Caco-2 (cell line): ENCODE measurements at regions not wholly inside any gene's neighbourhood (a gene's known extent, or its start where the extent isn't known, plus 50 kb on each side); places are given as distances from the start of the nearest gene placed in this dataset.
A peak's percentile ranks its signal among the peaks of the same experiment; 100 is the strongest.

Source experiments
- BruUV-seq: library from RNA; stranded (reverse); fragments of 400-500 nt; replicated peaks from 2 replicates; lab custom pipeline; 2021; lab: Mats Ljungman, UMichigan
- CTCF ChIA-PET: fragments of 300-600 bp; sonication (Branson Sonifier 250); formaldehyde crosslinking; loops from one replicate; lab custom pipeline; 2022; ENCODE audit warnings: antibody characterized with exemption; lab: Charles Lee
- POLR2A ChIA-PET: fragments of 300-600 bp; sonication (Branson Sonifier 250); formaldehyde crosslinking; loops from one replicate; lab custom pipeline; 2022; ENCODE audit warnings: antibody characterized with exemption; lab: Charles Lee
- DNase-seq, 2 experiments: peaks; one replicate each; pipeline versions ENCODE4 v3.0.0 to v3.0.0-alpha.2; 2020 to 2022
- H3K27me3 ChIP-seq: replicated peaks from 2 replicates; pipeline ENCODE4 v1.6.0; 2011; ENCODE audit warnings: low read length; ENCODE audit not compliant: control insufficient read depth, insufficient read depth
- H3K36me3 ChIP-seq: 2 replicates; pipeline ENCODE4 v1.5.1; 2011; ENCODE audit warnings: low read length; ENCODE audit not compliant: control insufficient read depth, insufficient read depth
- H3K4me1 ChIP-seq: fragments of 250-450 bp; sonication (Bioruptor Pico); 2 replicates; pipeline ENCODE4 v1.5.1; 2020; ENCODE audit warnings: mild to moderate bottlenecking
- H3K4me3 ChIP-seq: 2 replicates; pipeline ENCODE4 v1.5.1; 2011; ENCODE audit warnings: low read depth, mild to moderate bottlenecking, control low read depth, low read length
- H3K9me3 ChIP-seq: fragments of 250-450 bp; sonication (Bioruptor Pico); 2 replicates; pipeline ENCODE4 v1.5.1; 2020; ENCODE audit warnings: mild to moderate bottlenecking, moderate library complexity
- H3K27ac Mint-ChIP-seq: one replicate; pipeline ENCODE4 v1.8.0; 2022; ENCODE audit warnings: mixed read lengths; ENCODE audit not compliant: unreplicated experiment
- H3K27me3 Mint-ChIP-seq: one replicate; pipeline ENCODE4 v1.8.0; 2022; ENCODE audit warnings: mixed read lengths; ENCODE audit not compliant: insufficient read depth, unreplicated experiment
- H3K36me3 Mint-ChIP-seq: one replicate; pipeline ENCODE4 v1.8.0; 2022; ENCODE audit warnings: mild to moderate bottlenecking, mixed read lengths; ENCODE audit not compliant: insufficient read depth, unreplicated experiment
- H3K4me1 Mint-ChIP-seq: one replicate; pipeline ENCODE4 v1.8.0; 2022; ENCODE audit warnings: low read depth, mixed read lengths; ENCODE audit not compliant: unreplicated experiment
- H3K4me3 Mint-ChIP-seq: one replicate; pipeline ENCODE4 v1.8.0; 2022; ENCODE audit warnings: mild to moderate bottlenecking, moderate library complexity, mixed read lengths; ENCODE audit not compliant: unreplicated experiment
- H3K9me3 Mint-ChIP-seq: one replicate; pipeline ENCODE4 v1.8.0; 2022; ENCODE audit warnings: mixed read lengths; ENCODE audit not compliant: unreplicated experiment
- intact Hi-C: fragments of 100-400 bp; cut with micrococcal nuclease; formaldehyde crosslinking; loops from one replicate; pipeline ENCODE4 v1.10.0; 2022; ENCODE audit not compliant: unreplicated experiment
- TF ChIP-seq, protein P1 (sequence below), 2 experiments: fragments of 200-600 bp in 1 of 2; IDR thresholded peaks; 1 replicate in 1 of 2; 2 replicates in 1 of 2; pipeline versions ENCODE4 v1.5.1 to v1.8.0; 2011 to 2022; ENCODE audit warnings: antibody characterized with exemption in 1 of 2, control low read depth in 1 of 2, inconsistent platforms in 1 of 2, low read depth in 1 of 2, low read length in 1 of 2, mild to moderate bottlenecking in 1 of 2, moderate library complexity in 1 of 2; ENCODE audit not compliant: insufficient read depth in 1 of 2, severe bottlenecking in 1 of 2, unreplicated experiment in 1 of 2

DNA sequence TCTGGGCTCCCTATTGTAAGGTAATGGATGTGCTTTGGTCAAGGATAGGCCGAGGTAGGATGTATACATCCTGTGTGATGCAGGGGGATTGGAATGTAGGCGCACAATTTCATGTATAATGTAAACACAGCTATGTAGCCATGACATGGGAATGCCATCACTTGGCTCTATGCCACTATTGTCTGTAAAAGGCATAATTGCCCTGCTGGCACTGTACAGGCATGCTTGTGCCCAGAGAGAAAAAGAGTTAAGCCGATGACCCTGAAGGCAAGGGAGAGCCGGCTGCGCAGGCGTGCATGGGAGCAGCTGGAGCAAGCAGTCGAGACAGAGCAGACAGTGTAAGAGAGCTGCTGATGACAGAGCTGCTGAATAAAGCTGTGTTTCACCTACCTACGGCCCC, 212.5 kb upstream of the CPHXL start:
- Histone ChIP-seq H3K36me3 (no peaks in the 10 kb centered on the region), H3K4me1 (peaks cover 16% of the 10 kb centered on the region), H3K27me3 (no peaks in the 10 kb centered on the region), H3K4me3 (no peak overlapping the region), H3K9me3 (no peaks in the 10 kb centered on the region)
- POLR2A ChIA-PET: no interaction called here
- Mint-ChIP-seq H3K9me3 (no peaks in the 10 kb centered on the region), H3K27me3 (no peaks in the 10 kb centered on the region), H3K4me3 (no peak overlapping the region), H3K4me1 (peaks cover 23% of the 10 kb centered on the region), H3K27ac (peak overlapping the region; percentile 6), H3K36me3 (no peaks in the 10 kb centered on the region)
- intact Hi-C loops: no loop called here
- no TSS peak for BruUV-seq
- DNase-seq: no peak
- TF ChIP-seq, protein P1, sequence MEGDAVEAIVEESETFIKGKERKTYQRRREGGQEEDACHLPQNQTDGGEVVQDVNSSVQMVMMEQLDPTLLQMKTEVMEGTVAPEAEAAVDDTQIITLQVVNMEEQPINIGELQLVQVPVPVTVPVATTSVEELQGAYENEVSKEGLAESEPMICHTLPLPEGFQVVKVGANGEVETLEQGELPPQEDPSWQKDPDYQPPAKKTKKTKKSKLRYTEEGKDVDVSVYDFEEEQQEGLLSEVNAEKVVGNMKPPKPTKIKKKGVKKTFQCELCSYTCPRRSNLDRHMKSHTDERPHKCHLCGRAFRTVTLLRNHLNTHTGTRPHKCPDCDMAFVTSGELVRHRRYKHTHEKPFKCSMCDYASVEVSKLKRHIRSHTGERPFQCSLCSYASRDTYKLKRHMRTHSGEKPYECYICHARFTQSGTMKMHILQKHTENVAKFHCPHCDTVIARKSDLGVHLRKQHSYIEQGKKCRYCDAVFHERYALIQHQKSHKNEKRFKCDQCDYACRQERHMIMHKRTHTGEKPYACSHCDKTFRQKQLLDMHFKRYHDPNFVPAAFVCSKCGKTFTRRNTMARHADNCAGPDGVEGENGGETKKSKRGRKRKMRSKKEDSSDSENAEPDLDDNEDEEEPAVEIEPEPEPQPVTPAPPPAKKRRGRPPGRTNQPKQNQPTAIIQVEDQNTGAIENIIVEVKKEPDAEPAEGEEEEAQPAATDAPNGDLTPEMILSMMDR (IDR thresholded peaks at IDR 0.05; ENCODE audit: insufficient read depth in 1 of 2, low read depth in 1 of 2, low read length in 1 of 2, severe bottlenecking in 1 of 2, unreplicated experiment in 1 of 2): no peak
- CTCF ChIA-PET: no interaction called here

DNA sequence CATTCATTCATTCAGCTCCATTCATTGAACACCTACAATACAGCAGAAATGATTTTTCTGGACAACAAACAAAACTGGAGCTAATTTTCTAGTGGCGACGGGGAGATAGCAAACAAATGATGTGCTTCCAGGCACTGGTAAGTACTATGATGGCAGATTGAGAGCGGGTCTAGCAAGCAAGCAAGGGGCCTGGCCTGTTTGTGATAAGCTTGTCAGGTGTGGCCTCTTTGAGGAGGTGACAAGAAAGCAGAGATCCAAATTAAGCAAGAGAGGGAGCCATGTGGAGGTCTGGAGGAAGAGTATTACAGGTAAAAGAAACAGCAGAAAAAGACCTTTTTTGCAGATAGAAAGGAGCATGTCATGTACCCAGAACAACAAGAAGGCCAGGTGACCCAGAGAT, 216.1 kb upstream of the CPHXL start:
- TF ChIP-seq, protein P1 (IDR thresholded peaks at IDR 0.05; ENCODE audit: insufficient read depth in 1 of 2, low read depth in 1 of 2, low read length in 1 of 2, severe bottlenecking in 1 of 2, unreplicated experiment in 1 of 2): no peak

DNA sequence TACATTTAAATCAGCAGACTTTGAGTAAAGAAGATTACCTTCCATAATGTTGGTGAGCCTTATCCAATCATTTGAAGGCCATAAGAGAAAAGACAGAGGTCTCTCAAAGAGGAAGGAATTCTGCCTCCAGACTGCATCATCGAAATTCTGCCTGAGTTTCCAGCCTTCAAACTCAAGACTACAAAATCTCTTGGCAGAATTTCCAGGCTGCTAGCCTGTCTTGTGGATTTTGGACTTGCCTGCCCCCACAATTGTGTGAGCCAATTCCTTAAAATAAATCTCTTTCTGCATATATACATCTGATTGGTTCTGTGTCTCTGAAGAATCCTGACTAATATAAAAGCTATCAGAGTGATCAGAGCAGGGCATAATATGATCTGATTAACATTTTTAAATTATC, 216.6 kb upstream of the CPHXL start:
- Histone ChIP-seq H3K36me3 (no peaks in the 10 kb centered on the region), H3K4me1 (peaks cover 37% of the 10 kb centered on the region), H3K4me3 (no peak overlapping the region), H3K27me3 (no peaks in the 10 kb centered on the region), H3K9me3 (no peaks in the 10 kb centered on the region)
- DNase-seq: no peak
- TF ChIP-seq, protein P1 (IDR thresholded peaks at IDR 0.05; ENCODE audit: insufficient read depth in 1 of 2, low read depth in 1 of 2, low read length in 1 of 2, severe bottlenecking in 1 of 2, unreplicated experiment in 1 of 2): no peak
- H3K4me3 Mint-ChIP-seq: no peak overlapping the region
- H3K36me3 Mint-ChIP-seq: no peaks in the 10 kb centered on the region
- intact Hi-C loops: loop anchor here (10.0 kb wide), 1 partner anchor 138 kb away; no protein-coding TSS in a partner anchor
- peak overlapping the region; percentile 12 for H3K27ac Mint-ChIP-seq
- no TSS peak for BruUV-seq
- ChIA-PET POLR2A (no interaction called here), CTCF (interaction anchor here (0.6 kb wide), 1 partner anchor 18 kb away, joined by 4 read pairs; no protein-coding TSS in a partner anchor)
- no peaks in the 10 kb centered on the region for H3K27me3 Mint-ChIP-seq
- H3K9me3 Mint-ChIP-seq: no peaks in the 10 kb centered on the region
- peaks cover 36% of the 10 kb centered on the region for H3K4me1 Mint-ChIP-seq

More for the DNA sequence above, 216.1 kb upstream of the CPHXL start:
- Mint-ChIP-seq H3K36me3 (no peaks in the 10 kb centered on the region), H3K27ac (peak overlapping the region; percentile 42), H3K27me3 (no peaks in the 10 kb centered on the region), H3K9me3 (no peaks in the 10 kb centered on the region), H3K4me1 (peaks cover 30% of the 10 kb centered on the region), H3K4me3 (peak overlapping the region; percentile 5)
- no peaks in the 10 kb centered on the region for H3K27me3 ChIP-seq
- H3K4me1 ChIP-seq: peaks cover 37% of the 10 kb centered on the region
- H3K9me3 ChIP-seq: no peaks in the 10 kb centered on the region
- no TSS peak for BruUV-seq
- intact Hi-C loops: loop anchor here (10.0 kb wide), 1 partner anchor 138 kb away; no protein-coding TSS in a partner anchor
- POLR2A ChIA-PET: no interaction called here
- no peak for DNase-seq
- no peaks in the 10 kb centered on the region for H3K36me3 ChIP-seq
- H3K4me3 ChIP-seq: no peak overlapping the region
- CTCF ChIA-PET: no interaction called here
